GM21360 (cell line): ENCODE measurements at regions not wholly inside any gene's neighbourhood (a gene's known extent, or its start where the extent isn't known, plus 50 kb on each side); places are given as distances from the start of the nearest gene placed in this dataset.

Experiments used
- ATAC-seq: cut with Tn5 transposase; IDR thresholded peaks from one replicate; pipeline ENCODE4 v1.9.1; 2021; ENCODE audit warnings: mild to moderate bottlenecking, moderate library complexity; ENCODE audit not compliant: unreplicated experiment

GRCh38 chr11:91686281-91686680 is 538.3 kb upstream of the FAT3 start:
- ATAC-seq = no peak

GRCh38 chr11:91673705-91674104 is 550.9 kb upstream of the FAT3 start:
- no peak for ATAC-seq

GRCh38 chr11:91664521-91664920 is 560.1 kb upstream of the FAT3 start:
- ATAC-seq = no peak

- ATAC-seq = no peak
Observed at GRCh38 chr11:91660036-91660435, 564.6 kb upstream of the FAT3 start.

DNA sequence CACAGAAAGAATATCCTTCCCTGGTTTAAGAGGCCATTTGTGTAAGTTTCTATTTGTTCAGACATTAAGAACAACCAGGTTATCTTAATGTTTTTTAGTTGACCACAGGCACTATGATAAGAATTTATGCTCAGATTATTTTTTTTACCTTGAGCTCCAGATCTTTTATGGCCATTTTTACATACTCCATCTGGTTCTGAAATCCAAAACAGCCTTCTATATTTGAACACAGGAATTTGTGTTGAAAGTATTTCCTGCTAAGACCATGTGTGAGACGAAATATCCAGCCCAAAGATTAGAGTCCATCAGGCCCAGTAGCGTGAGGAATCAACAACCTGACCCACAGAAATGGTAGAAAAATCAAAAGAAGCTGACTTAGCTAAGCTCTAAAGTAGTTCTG is 569.9 kb upstream of the FAT3 start:
- ATAC-seq = no peak

DNA sequence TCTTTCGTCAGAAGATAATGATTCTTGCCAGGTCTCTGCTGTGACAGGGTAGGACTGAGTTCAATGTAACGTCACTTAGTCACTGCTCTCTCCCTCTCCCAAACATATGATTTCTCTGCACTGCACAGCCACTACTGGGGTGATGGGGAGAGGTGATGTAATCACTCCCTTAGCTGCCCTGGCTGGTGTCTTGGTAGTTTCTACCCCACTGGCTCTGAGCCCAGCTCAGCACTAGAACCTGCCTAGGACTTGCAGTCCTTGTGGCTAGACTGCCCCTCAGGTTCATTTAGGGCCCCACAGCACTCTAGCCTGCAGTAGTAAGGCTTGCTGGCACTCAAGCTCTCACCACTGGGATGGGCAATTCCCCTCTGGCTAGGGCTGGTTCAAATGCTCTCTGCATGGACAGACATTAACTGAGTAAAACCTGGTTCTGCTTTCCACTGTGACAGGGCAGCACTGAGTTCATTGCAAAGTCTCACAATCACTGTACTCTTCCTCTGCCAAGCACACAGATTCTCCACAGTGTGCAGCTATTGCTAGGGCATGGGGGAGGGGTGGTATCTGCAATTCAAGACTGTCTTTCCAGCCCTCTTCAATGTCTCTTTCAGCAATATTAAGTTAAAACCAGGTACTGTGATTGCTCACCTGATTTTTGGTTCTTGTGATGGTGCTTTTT is 571.4 kb upstream of the FAT3 start:
- ATAC-seq = no peak

DNA sequence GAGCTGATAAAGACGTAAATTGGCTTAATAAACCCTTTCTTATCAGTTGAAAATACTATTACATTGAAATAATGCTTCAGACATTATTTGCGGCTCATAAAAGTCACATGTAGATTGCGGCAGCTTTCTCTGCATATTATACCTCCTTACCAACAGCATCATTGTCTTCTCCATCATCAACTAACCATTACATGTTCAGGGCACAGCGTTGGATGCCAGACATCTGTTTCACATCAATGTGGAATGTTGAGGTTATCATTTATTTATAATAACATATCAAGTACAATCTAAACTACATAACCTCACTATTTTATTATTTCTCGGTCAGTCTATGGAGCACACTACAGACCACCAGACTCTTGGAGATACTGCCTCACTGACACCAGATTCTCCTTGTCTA is 573.8 kb upstream of the FAT3 start:
- no peak for ATAC-seq

DNA sequence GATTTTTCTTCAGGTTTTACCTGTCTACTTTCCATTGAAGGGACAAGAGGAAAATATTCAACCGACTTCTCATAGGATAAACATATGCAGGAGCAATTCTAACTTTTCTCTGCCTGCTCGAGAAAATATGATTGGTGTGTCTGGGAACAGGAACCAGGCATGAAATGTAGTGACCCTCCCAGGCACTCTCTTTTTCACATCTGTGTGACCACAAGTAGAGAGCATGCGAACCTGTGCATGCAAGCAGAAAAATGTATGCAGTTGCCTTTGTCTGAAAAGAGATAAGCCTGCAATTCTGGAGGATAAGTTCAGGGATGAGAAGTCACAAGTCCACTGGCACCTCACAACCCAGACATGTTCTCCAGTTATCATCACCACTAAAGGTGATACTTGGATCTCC is 583.5 kb upstream of the FAT3 start:
- ATAC-seq = no peak

DNA sequence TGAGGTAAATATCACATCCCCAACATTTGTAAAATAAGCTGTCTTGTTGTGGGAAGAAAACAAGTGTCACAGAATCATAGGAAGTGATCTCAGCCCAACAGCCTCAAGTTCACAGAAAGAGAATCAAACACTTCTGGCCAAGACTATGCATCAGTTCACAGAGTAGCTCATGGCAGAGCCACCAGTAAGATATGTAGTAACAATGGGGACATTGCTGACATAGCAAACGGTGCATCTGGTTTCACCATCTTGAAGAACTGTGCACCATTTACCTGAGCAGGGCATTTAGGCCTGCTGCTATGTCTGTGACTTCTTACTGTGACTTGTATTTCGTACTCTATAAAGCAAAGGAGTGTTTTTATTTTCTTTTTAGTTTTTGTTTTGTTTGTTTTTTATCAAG is 585.3 kb upstream of the FAT3 start:
- no peak for ATAC-seq

DNA sequence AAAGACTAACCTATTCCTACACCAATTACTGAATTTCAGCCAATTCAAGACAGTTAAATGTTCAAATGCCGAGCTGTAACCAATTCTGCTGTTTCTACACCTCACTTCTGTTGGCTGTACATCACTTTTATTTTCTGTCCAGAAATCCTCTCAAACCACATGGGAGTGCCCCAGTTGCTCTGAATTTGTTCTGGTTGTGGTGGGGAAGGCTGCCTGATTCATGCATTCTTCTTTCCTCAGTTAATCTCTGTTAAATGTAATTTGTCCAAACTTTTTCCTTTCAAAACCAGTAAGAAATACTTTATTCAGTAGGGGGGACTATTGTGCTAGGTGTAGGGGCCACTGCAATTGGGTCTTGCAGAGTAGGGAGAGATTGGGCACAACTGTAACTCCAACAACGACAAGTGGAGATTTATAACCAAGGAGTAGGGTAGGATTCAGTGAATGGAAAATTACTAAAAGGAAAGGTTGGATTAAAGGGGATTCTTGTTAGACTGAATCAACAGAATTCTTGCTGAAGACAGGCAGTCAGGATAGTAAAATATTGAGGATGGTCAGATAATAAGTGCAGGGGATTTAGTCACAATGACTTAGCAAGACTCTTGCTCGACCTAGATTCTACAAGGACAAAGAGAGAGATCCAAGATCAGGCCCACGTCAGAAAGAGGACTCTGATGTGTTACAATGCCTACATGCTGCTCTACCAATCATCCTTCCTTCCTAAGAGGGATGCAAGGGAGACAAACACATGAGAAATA is 593.5 kb upstream of the FAT3 start:
- no peak for ATAC-seq

GRCh38 chr11:91625495-91625894 is 599.1 kb upstream of the FAT3 start:
- ATAC-seq = no peak

- ATAC-seq = no peak
Observed at GRCh38 chr11:91624021-91624420, 600.6 kb upstream of the FAT3 start.

DNA sequence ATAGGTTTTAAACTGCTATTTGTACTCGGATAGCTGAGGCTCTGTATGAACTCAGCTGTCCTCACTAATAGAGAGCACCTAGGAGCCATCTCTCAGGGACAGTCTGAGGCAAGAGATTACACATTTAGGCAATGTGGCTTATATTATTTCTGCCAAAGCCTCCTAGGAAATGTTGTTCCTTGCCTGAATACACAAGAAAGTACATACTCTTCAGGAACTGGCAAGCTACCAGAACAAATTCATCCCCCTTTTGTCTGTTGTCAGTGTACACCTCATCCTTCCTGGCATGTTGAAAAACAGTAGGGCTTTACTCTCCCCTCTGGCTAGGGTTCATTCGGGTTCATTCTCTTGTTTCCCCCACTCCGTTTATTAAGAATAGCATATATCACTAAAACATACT is 615.9 kb upstream of the FAT3 start:
- ATAC-seq = no peak

DNA sequence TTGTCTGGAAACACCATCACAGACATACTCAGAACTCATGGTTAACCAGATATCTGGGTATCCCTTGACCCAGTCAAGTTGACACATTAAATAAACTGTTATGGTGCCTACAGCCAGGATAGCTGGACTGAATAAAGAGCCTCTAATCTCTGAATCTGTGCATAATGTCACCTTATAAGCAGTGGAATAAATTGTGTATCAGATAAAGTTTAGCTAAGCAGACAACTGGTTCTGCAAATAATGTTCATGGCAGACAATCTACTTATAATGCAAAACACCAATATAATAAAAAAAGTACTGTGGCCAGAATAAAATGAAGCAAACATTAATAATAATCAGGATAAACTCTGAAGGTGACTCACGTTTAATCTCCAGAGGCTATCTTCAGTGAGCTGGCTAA is 628.5 kb upstream of the FAT3 start:
- ATAC-seq = no peak

DNA sequence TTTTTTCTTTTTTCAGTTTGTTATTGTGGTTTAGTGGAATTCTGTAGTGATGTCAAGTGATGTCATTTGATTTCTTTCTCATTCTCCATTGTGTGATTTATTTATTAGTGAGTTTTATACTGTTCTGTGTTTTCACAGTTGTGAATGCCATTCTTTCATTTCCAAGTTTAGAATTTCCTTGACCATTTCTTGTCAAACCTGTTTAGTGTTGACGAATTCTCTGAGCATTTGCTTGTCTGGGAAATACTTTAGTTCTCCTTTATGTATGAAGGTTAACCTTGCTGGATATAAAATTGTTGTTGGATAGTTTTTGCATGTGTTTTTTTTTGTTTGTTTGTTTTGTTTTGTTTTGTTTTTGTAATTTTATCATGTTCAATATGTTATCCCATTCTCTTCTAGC is 633.6 kb upstream of the FAT3 start:
- ATAC-seq = no peak

- ATAC-seq = no peak
Observed at GRCh38 chr11:91587131-91587530, 637.5 kb upstream of the FAT3 start.

GRCh38 chr11:91585035-91585801 is 639.4 kb upstream of the FAT3 start:
- ATAC-seq = no peak

- no peak for ATAC-seq
Observed at GRCh38 chr11:91563176-91563575, 661.4 kb upstream of the FAT3 start.

- ATAC-seq = no peak
Observed at GRCh38 chr11:91560434-91560833, 664.2 kb upstream of the FAT3 start.

DNA sequence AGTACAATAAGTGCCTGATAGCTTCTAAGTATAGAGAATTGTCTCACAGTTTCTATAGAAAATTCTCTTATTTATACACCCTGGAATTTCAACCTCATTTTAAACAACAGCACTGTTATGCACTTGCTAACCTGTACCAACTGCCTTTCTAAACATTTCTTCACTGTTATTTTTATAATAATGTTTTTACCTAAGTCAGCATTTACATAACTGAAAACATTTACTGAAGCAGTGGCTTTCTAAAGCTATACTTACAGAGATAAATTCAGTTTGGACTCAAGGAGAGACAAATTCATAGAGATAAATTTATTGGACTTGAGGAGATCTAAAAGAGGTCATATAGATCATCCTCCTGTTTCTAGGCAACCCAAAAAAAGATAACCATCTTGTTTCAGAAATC is 686.6 kb upstream of the FAT3 start:
- ATAC-seq = no peak

GRCh38 chr11:91536366-91536765 is 688.3 kb upstream of the FAT3 start:
- no peak for ATAC-seq

GRCh38 chr11:91528965-91529364 is 695.7 kb upstream of the FAT3 start:
- ATAC-seq = no peak
